HG03159 (cell line): ENCODE measurements at regions not wholly inside any gene's neighbourhood (a gene's known extent, or its start where the extent isn't known, plus 50 kb on each side); places are given as distances from the start of the nearest gene placed in this dataset.

Source experiments
- ATAC-seq: cut with Tn5 transposase; IDR thresholded peaks from one replicate; pipeline ENCODE4 v1.9.1; 2021; ENCODE audit warnings: mild to moderate bottlenecking, moderate library complexity; ENCODE audit not compliant: unreplicated experiment

DNA sequence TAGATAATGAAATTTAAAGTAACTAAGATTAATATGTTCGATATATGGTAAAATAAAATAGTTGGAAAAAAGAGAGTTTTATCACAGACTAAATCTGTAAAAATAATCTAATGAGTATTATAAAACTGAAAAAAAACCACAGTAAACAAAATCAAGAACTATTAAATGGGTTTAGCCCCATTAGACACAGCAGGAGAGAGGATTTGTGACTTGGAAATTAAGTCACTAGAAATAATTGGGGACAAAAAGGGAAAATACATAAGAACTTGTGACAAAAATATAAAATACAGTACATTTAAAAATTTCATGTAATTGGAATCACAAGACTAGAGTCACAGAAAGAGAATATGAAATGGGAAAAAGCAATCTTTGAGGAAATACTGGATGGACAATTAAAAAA is 1114.6 kb upstream of the KLHL29 start:
- ATAC-seq: no peak

DNA sequence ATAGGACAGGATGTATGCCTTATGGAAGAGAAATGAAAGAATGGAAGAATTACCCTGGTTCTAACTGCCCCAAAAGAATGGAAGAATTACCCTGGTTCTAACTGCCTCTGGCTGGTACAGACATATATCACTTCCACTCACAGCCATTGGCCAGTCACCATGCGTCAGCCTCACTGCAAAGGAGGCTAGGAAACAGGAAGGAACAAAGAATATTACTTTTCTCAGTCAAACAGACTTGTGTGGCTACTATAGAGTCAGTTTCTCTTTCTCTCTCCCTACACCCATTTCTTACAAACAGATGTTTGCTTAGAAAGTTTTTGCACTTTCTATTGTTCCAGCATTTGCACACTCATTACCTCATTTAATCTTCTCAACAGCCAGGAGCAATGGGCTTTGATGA is 1111.1 kb upstream of the KLHL29 start:
- ATAC-seq: no peak

DNA sequence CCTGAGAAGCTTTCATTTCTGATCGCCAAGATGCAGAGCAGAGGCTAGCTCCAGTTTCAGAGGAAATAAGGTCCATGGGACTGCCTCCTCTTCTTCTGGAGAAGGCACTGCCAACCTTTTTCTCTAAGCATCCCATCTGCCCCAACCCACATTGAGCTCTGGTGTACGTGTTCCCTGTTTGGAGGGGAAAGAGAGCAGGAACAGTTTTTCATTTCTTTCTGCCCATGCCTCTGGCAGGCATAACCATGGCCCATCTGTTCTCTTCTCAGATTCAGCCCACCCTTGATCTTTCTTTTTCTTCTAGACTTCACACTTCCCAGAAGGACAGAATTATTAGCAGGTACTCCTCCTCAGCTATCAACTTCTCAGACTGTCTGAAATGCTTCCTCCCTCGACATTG is 1110.3 kb upstream of the KLHL29 start:
- ATAC-seq: no peak

DNA sequence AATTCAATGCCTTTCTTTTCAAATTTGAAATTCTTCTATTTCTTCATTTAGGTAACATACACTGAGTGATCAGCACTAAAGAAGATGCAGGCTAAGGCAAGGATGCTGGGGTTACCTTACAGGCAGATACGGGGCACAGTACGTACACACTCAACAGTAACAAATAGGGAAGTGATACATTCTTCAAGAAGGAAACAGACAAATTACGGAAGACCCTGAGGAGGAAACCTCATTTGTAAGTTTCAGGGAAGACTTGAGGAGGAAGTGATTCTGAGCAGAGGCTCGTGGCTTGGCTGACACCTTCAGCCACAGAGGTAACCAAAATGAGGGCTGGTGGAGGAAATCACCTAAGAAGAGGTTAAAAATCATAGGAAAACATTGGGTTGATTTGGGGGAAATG is 1108.3 kb upstream of the KLHL29 start:
- ATAC-seq: peak; percentile 76

DNA sequence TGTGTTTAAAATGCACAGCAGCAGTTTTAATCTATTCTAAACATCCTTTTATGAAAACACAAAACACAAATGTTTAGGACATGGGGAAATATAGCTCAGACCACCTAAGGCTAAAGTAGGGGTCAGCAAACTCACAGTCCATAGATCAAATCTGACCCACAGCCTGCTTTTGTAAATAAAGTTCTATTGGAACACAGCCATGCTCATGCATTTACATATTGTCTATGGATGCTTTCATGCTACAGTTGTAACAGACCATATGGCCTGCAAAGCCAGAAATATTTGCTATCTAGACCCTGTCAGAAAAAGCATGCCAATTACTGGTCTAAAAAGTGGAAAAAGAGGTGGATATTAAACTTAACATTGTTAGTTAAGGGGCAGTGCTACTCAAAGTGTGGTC is 1105.4 kb upstream of the KLHL29 start:
- no peak for ATAC-seq

DNA sequence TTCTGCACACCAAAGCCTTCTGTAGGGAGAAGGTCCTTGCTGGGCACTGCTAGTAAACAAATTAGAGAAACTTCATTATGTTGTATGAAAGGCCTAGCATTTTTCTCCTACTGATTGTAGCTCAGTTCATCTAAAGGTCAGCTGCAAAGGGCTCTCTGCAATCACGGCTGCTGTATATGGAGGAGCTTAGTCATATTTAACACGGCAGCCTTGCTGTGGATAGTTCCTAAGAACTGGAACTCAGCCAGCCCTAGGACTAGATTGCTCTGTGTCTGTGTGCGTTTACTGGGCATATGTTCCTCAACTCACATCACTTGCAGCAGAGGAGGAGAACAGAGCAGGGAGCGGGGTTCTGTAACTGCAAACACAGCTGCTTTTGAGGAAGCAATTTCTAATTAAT is 1103.9 kb upstream of the KLHL29 start:
- ATAC-seq: no peak

DNA sequence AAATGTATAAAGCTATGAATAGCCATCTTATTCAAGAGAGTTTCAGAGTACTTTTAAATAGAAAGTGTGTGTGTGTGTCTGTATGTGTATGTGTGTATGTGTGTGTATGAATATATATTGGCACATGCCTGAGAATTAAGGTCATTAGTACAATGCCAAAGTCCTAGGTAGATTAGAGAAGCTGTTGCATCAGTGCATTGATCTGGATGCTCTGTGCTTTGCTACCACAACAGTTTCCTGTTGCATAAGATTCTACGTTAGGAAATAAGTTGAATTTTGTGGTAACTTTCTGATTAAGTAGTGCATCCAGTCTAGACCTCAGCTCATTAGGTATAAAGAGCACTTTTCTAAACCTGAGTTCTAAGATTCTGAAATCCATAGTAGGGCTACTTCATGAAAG is 1102.8 kb upstream of the KLHL29 start:
- ATAC-seq: no peak

DNA sequence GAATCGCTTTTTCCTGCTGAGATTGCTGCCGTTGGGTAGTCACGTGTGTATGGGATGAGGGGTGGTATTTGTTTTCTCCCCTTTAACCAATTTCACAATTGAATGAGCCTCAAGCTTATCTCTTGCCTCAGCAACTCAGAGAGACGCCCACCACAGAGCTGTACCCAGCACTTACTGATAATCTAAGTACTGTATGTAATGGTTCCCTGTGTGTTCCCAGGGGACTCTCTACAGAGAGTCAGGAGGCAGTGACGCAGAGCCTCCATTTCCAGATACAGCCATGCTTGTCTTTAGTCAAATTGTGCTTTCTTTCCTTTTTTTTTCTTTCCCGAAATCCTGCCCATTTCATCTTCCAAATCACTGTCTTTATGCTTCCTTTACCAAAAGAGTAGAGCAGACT is 1102.1 kb upstream of the KLHL29 start:
- no peak for ATAC-seq

DNA sequence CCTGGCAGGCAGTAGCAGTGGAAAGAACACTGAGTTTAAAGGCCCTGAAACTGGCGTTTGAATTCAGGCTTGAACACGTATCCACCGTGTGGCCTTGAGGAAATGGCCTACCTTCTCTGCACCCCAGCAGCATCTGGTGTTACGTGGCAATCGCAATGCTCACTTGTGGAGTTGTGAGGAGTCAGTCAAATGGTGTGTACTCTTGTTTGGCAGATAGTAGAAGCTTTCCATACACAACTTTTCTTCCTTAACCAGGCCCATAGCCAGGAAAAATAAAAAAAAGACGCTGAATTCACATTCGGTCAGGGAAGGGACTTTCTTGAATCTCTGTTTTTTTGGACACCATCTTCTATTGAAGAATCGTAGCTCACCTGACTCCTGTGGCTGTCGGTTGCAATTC is 1101.5 kb upstream of the KLHL29 start:
- ATAC-seq: no peak

DNA sequence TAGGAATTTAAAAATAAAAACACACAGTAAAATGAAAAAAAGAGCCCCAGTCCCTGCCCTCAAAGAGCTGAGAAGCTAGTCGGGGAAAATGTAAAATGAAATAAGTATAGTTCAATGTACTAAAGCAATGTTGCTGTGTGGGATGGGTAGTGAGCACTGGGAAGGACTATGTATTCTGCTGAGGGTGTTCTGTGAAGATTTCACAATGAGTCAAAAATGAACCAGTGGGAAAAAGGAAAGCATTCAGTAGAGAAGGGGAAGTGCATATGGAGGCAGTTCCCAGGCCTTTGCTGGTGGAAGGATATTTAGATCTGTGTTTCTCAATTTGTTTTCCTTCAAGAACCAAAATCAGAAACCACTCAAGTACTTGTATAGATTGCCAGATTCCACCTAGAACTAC is 1094.7 kb upstream of the KLHL29 start:
- no peak for ATAC-seq

DNA sequence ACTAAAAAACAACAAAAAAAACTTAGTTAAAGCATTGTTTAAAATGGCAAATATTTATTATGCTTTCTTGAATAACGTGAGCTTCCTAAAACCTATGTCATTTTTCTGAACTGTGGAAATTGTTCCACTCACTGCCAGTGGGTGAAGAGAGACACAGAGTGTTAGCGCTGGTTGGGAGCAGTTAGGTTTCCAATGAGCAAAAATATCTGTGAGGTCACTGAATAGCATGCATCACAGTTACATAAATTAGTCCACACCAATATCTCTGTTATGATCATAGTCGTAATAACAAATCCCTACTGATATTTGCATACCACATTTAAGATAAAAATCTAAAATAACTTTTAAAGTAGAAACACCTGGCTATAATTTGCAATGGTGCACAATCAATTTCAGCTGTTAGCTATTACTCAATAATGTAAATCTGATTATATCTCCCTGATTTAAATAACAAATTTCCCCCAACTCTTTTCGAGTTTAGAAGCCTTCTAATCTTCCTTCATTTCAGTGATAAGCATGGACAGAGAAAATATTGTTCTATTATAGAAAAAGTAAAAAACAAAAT is 1094.0 kb upstream of the KLHL29 start:
- no peak for ATAC-seq

DNA sequence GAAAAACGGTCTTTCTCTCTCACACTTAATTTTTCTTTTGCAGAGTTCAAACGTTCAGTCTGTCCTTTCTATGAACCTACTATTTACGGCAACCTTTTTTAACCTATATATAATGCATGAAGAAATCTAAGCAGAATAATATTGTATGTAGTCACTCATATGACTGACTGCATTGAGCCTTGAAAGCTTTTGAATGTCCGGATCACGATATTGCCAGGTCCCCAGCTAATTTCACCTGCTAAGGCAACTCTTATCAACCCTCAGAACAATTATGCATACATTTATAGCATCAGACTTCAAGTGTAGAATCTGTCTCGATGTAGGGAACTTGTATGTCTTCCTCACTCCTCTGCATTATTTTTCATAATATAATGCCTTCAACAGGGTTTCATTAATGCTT is 1083.8 kb upstream of the KLHL29 start:
- ATAC-seq: no peak

DNA sequence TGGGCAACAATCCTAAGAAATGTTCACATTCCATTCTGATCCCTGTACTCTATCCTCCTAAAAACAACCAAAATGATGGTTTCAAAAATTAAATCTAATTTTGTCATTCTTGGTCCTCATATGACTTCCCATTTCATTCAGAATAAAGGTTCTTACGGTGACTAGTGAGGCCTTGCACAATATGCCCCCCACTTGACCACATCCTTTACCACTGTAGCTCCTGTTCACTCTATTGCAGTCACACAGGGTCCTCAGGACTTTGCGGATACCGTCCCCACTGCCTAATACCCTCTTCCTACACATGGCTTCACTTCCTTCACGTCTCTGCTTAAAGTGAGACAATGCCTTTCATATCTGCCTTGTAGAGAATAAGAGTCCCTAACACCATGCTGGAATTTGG is 1058.7 kb upstream of the KLHL29 start:
- ATAC-seq: no peak

DNA sequence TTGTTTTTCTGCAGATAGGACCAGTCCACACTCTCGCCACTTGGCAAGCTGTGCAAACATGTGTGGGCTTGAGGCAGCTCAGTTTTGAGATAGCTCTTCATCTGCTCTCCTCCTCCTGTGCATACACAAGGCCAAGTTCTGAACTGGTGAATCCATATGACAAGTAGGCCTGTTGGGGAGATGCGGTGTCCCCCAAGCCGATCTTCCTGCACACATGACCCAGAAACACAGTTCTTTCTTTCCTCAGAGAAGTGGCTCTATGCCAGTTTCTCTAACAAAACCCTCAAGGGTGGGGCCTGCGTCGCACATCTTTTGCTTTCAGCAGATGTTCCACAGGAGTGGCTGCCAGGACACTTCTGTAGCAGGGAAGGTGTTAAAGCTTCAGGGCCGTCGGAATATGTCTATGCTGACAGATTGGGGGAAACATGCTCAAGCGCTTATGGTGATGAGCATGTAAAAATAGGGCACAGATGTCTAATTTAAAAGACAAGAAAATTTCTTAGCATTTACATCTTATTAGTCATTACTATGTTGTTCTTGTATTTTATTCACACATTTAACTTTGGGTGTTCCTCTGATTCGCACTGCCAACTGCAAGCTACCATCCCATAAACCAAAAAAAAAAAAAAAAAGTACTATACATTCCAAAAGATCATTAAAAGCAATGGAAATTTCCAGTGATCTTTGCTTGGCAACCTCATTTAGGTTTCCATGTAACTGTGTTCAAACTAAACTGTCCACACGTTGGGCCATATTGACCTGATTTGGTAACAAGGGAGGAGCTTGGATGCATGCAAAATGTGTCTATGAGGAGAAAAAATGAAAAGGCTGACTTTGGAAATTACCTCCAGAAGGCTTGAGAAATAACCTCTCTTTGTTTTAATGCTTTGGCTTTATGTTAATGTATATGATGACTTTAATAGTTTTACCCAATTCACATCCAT is 1055.5 kb upstream of the KLHL29 start:
- no peak for ATAC-seq

DNA sequence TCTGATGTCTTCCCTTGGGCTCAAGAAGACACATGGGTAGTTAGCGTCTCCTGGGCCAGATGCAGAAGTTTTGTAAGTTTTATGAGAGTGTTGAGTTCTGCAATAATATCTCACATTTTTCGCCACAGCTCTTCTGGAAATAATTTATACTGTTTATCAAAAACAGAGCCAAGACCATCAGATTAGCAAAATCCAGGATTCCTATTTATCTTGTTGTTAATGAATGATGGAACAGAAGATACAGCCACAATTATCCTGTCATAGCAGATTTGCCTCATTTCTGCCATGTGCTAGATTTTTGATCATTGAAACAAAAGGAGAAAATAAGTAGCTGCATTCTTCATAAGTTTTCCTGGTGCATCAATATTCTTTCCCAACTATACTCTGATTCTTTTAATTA is 1048.6 kb upstream of the KLHL29 start:
- no peak for ATAC-seq

DNA sequence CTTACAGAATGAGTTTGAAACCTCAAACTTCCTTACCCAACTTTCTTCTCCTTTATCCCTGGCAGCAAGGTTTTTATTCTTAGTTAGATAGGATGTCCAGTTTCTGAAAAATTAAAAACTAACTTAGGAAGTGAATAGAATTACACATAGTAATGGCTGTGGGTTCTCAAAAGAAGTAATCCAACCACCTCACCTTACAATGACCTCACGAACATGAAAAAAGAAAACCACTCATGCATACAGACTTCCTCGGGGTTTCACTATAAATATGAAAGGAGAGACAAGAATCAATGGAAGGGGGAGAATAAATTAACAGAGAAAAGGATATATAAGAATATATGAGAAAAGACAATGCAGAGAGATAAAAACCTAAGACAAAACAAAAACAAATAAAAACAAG is 1044.3 kb upstream of the KLHL29 start:
- ATAC-seq: no peak

DNA sequence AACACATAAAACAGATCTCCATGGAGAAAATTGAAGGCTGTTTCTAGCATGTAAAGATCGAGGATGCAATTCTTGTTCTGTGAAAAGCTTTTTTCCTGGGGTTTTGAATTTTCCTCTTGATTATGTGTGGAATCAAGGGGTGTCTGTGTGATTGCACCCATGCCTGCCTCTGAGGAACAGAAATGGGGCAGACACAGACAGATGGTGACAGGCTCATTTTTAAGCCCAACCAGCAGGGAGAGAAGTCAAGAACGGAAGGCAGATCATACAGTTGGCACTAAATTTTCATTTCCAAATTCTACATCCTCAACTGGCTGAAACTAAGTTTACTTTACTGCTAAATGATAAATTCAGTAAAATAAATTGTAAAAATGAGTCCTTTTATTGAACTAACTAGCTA is 1037.7 kb upstream of the KLHL29 start:
- ATAC-seq: no peak

DNA sequence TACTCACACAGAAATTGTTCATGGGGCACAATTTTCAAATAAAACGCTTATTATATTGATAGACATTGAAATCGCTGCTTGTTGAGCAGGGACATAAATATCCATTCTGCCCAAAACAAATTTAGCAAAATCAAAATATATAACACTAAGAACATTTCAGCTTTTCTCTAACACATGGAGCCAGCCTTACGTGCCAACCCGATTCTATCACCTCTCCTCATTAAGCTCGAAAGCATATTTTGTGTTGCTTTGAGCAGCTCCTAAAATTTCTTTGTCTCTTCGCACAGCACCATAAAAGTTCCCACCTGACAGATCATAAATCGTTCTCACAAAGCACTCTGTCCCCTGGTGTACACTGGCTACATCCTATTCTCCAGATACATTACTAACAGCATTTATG is 1034.4 kb upstream of the KLHL29 start:
- no peak for ATAC-seq

DNA sequence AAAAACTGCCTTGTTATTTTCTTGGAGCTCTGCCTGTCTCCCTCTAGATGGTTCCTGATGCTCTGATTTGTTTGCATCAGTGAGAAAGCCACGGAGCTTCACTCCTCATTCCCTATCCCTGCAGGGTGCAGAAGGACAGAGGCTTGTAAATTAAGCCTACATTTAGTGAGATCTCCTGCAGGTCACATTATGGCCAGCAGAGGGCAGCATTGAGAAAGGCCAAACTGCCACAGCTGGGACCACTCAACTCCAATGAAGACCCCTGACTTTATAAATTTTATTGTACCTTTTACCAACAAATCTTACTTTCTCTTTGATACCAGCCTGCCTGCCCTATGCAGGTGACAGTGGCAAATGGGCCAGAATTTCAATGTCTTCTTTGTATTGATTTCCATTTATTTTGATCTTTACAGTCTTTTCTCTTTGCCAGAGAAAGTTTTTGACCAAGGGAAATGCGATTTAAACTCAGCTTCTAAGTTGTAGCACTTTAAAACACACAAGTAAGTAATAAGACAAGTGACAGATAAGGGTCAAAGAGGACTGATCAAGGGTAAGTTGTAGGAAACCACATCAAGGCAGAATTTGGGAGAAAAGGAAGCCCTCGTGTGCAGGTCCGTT is 1029.1 kb upstream of the KLHL29 start:
- ATAC-seq: peak; percentile 81

DNA sequence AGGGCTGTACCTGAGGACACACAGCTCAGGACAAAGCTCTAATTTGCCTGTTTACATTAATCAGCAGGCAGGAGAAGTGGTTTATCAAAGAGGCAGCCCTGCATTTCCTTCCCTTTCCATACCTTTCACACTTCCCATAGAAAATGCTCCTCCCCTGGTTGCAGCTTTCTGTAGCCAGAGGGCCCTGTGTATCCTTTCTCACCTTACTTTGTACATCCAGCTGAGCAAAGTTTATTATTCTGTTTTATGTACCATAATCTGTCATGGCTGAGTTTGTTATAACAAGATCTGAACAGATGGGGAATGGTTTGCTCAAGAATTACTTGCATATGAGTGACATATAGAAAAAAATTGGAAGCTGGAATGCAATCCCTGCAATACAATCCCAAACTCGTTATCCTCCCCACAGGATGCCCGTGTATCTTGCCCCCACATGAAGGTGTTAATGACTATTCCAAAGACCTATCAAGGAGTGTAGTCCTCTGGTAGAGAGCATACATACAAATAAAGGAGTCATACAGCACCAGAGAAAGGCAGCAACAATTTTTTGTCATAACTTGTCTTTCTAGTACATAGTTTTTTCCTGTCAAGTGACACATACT is 1025.8 kb upstream of the KLHL29 start:
- no peak for ATAC-seq

DNA sequence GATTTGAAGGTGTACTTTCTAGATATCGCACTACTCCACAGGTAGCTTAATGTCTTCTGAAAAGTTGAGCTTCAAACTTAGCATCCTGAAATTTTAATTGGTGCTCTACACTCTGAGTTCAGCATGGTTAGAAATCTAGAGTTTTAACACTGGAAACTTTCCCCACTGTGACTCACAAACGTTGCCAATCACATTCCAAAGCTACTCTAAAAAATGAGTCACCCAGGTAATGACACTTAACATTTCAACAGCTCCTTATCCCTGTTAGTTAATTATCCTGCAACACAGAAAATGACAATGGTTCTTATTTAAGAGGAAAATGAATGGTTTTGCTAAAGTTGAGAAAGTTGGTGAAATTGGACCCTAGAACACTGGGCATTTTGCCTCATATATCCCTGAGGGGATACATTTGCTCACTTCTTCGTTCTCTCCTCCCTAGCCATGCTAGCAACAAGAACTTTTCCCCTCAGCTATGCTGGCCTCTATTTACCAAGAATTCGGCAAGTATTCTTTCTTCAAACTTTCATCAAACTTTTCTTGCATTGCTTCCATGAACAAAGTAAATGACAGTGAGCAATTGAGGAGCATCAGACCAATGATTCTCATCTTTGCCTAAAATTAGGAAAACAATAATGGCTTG is 1024.1 kb upstream of the KLHL29 start:
- no peak for ATAC-seq
